Right atrium auricular region (tissue), 2 donors: ENCODE measurements at regions not wholly inside any gene's neighbourhood (a gene's known extent, or its start where the extent isn't known, plus 50 kb on each side); places are given as distances from the start of the nearest gene placed in this dataset.
"Not testable (repeated sequence)": the region's sequence is repeated elsewhere in the genome, so short reads cannot be mapped to it uniquely, and the experiment has no call there.

Source experiments
- DNase-seq: peaks from one replicate; pipeline ENCODE4 v3.0.0-alpha.2; 2019; ENCODE audit warnings: low spot score
- H3K27ac ChIP-seq, 2 donors: fragments of 200-600 bp; sonication (generic); 1 replicate in 1 of 2; 2 replicates in 1 of 2; pipeline ENCODE4 v1.5.1; 2016 to 2019
- H3K27me3 ChIP-seq, 2 donors: fragments of 200-600 bp; sonication (generic); one replicate each; pipeline versions ENCODE4 v1.5.1 to v1.6.0; 2017 to 2019
- H3K36me3 ChIP-seq: fragments of 200-600 bp; sonication (generic); one replicate; pipeline ENCODE4 v1.5.1; 2016
- H3K4me1 ChIP-seq, 2 donors: fragments of 200-600 bp; sonication (generic); one replicate each; pipeline versions ENCODE4 v1.5.1 to v1.6.0; 2017 to 2019
- H3K4me3 ChIP-seq, 2 donors: fragments of 200-600 bp; sonication (generic); 1 replicate in 1 of 2; 2 replicates in 1 of 2; pipeline ENCODE4 v1.5.1; 2017 to 2019; ENCODE audit warnings: mild to moderate bottlenecking in 1 of 2, moderate library complexity in 1 of 2
- H3K9me3 ChIP-seq, 2 donors: fragments of 200-600 bp; sonication (generic); one replicate each; pipeline ENCODE4 v1.5.1; 2019
- CTCF ChIP-seq, 2 donors: fragments of 200-600 bp; sonication (generic); IDR thresholded peaks; one replicate each; pipeline ENCODE4 v1.5.1; 2019; ENCODE audit warnings: antibody characterized with exemption in 2 of 2

DNA sequence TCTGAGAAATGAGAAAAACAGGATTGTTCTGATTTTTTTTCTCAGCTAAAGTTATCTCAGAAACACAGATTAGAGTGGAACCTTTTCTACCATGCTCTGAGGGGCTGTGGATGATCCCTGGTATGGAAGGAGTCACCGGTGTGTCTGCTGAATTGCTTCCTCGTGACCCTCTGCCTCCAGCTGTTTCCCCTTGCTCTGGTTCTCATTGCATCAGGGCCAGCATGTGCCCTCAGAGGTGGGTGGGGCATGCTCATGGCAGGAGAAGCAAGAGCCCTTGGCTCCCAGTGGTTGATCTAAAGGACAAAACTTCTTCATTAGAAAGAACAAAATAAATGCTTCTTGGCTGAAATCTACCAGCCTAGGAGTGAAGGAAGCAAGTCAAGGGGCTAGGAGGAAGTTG, 183.2 kb upstream of the HMCN1 start:
- no peaks in the 10 kb centered on the region for H3K27me3 ChIP-seq
- H3K36me3 ChIP-seq = no peaks in the 10 kb centered on the region
- no peak overlapping the region for H3K4me3 ChIP-seq
- DNase-seq = no peak
- H3K4me1 ChIP-seq = no peaks in the 10 kb centered on the region
- TF ChIP-seq CTCF (IDR thresholded peaks at IDR 0.05) = no peak
- H3K27ac ChIP-seq = no peak overlapping the region
- H3K9me3 ChIP-seq = no peaks in the 10 kb centered on the region

DNA sequence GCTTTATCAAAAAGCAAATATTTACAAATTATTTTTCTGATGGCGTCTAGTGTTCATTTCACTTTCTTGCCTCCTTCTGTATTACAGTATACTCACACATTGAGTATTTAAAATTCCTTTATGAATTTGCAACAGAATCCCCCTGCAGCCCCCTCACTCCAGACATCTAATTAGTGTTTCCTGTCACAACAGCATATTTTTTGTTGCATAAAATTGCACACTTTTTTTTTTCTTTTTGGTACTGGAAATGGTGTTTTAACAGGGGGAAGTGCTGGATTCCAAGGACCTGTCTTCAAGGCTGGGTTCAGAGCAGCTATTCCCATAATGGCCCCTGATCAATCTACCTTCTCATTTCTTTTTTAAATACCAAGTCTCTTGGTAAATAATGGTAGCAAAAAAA, 184.3 kb upstream of the HMCN1 start:
- Histone ChIP-seq H3K27me3 (no peaks in the 10 kb centered on the region), H3K36me3 (no peaks in the 10 kb centered on the region), H3K9me3 (no peaks in the 10 kb centered on the region), H3K4me3 (no peak overlapping the region), H3K27ac (no peak overlapping the region), H3K4me1 (no peaks in the 10 kb centered on the region)
- no peak for TF ChIP-seq CTCF (IDR thresholded peaks at IDR 0.05)
- DNase-seq = no peak

DNA sequence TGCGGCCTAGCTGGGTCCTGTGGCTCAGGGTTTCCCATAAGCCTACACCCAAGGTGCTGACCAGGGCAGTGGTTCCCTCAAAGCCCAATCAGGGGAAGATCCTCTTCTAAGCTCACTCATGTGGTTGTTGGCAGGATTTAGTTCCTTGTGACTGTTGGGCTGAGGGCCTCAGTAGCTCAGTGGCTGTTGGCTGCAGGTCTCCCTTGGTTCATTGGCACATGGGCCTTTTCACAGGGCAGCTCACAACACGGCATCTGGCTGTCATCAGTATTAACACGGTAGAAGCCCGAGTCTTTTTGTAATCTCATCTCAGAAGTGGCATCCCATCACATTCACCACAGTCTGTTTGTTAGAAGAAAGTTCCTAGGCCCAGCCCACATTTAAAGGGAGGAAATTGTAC, 188.2 kb upstream of the HMCN1 start:
- H3K4me1 ChIP-seq = no peaks in the 10 kb centered on the region
- H3K27me3 ChIP-seq = no peaks in the 10 kb centered on the region
- H3K36me3 ChIP-seq = no peaks in the 10 kb centered on the region
- no peaks in the 10 kb centered on the region for H3K9me3 ChIP-seq
- no peak overlapping the region for H3K4me3 ChIP-seq
- DNase-seq = no peak
- no peak overlapping the region for H3K27ac ChIP-seq
- no peak for TF ChIP-seq CTCF (IDR thresholded peaks at IDR 0.05)

DNA sequence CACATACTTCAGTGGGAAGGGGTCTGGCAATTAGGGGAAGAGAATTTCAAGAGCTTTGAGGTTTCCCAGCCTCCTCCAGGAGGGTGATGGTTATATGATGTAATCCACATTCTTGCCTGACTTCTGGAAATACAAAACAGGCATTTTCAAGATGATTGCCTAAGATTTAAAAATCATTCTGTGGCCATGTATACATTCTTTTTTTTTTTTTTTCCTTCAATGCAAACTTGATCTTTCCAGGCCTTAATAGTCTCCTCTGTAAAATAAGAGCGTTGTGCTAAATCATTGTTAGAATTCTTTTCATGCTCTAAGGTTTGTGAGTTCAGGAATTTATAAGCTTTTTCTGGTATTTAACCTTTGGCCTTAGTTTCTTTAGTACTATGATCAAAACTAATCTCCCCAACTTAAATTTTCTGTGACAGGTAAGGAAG, 192.3 kb upstream of the HMCN1 start:
- no peak for DNase-seq
- TF ChIP-seq CTCF (IDR thresholded peaks at IDR 0.05) = no peak
- H3K27ac ChIP-seq = no peak overlapping the region
- no peaks in the 10 kb centered on the region for H3K36me3 ChIP-seq
- no peak overlapping the region for H3K4me3 ChIP-seq
- H3K9me3 ChIP-seq = no peaks in the 10 kb centered on the region
- H3K4me1 ChIP-seq = no peaks in the 10 kb centered on the region
- no peaks in the 10 kb centered on the region for H3K27me3 ChIP-seq

DNA sequence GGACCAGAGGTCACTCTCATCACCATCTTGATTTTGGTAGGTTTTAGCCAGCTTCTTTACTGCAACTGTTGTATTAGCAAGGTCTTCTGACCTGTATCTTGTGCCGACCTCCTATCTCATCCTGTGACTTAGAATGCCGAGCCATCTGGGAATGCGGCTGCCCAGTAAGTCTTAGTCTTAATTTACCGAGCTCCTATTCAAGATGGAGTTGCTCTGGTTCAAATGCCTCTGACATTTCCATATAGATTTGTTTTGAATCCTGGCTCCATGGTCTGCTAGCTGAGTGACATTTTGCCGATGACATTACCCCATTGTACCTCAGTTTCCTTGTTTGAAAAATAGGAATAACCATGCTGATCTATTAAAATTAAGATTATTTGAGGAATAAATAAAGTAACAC, 193.9 kb upstream of the HMCN1 start:
- DNase-seq = no peak
- H3K36me3 ChIP-seq = no peaks in the 10 kb centered on the region
- no peak for TF ChIP-seq CTCF (IDR thresholded peaks at IDR 0.05)

GRCh38 chr1:185539277-185539943, 194.8 kb upstream of the HMCN1 start:
- no peaks in the 10 kb centered on the region for H3K36me3 ChIP-seq

More for the DNA sequence above, 193.9 kb upstream of the HMCN1 start:
- Histone ChIP-seq H3K4me1 (no peaks in the 10 kb centered on the region), H3K27me3 (no peaks in the 10 kb centered on the region), H3K27ac (no peak overlapping the region), H3K4me3 (no peak overlapping the region), H3K9me3 (no peaks in the 10 kb centered on the region)

DNA sequence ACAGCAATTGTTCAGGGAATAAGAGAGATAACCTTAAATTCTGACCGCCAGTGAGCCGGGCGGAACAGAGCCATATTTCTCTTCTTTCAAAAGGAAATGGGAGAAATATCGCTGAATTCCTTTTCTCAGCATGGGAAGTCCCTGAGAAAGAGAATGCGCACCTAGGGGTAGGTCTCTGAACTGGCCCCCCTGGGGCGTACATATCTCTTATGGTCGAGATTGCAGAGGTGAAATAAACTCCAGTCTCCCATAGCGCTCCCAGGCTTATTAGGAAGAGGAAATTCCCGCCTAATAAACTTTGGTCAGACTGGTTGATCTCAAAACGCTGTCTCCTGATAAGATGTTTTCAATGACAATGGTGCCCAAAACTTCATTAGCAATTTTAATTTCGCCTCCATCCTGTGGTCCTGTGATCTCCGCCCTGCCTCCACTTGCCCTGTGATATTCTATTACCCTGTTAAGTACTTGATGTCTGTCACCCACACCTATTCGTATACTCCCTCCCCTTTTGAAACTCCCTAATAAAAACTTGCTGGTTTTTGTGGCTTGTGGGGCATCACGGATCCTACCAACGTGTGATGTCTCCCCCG, 195.8 kb upstream of the HMCN1 start:
- peaks cover 0 to 12% of the 10 kb centered on the region in 2 donors for H3K4me1 ChIP-seq
- H3K27me3 ChIP-seq = not testable (repeated sequence)

More at GRCh38 chr1:185539277-185539943, 194.8 kb upstream of the HMCN1 start:
- TF ChIP-seq CTCF (IDR thresholded peaks at IDR 0.05) = no peak
- Histone ChIP-seq H3K27me3 (no peaks in the 10 kb centered on the region), H3K27ac (no peak overlapping the region), H3K4me3 (no peak overlapping the region), H3K9me3 (no peaks in the 10 kb centered on the region), H3K4me1 (peaks cover 0 to 6% of the 10 kb centered on the region in 2 donors)
- DNase-seq = no peak

More for the DNA sequence above, 195.8 kb upstream of the HMCN1 start:
- not testable (repeated sequence) for H3K9me3 ChIP-seq, H3K27ac ChIP-seq, H3K4me3 ChIP-seq, H3K36me3 ChIP-seq, DNase-seq
